Right kidney (tissue), 1 donor: ENCODE measurements at regions not wholly inside any gene's neighbourhood (a gene's known extent, or its start where the extent isn't known, plus 50 kb on each side); places are given as distances from the start of the nearest gene placed in this dataset.
"Not testable (repeated sequence)": the region's sequence is repeated elsewhere in the genome, so short reads cannot be mapped to it uniquely, and the experiment has no call there.

Experiments
- DNase-seq: peaks from one replicate; pipeline ENCODE4 v3.0.0-alpha.2; 2016

DNA sequence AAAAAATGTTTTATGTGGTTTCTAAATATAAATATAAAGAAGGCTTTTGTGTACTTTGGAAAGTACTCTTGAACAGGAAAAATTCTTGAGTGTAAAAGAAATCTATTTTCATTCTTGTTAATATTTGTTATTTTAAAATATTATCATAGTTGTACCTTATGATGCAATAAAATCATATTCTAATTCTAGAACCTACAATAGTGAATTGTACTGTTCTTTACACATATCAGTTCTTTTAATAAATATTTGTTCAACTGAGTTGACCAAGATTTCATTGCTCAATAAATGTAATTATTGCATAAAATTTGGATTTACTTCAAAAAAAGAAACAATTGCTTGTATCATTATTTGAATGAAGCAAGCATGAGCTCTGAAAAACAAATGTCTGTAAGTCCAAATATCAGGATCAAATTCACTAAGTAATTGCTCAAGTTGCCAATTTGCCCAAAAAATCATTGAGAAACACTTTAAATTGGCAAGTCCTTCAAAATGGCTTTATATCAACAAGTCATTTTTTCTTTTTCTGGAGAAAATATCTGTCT lies 191.6 kb upstream of the SLC16A7 start:
- no peak for DNase-seq

DNA sequence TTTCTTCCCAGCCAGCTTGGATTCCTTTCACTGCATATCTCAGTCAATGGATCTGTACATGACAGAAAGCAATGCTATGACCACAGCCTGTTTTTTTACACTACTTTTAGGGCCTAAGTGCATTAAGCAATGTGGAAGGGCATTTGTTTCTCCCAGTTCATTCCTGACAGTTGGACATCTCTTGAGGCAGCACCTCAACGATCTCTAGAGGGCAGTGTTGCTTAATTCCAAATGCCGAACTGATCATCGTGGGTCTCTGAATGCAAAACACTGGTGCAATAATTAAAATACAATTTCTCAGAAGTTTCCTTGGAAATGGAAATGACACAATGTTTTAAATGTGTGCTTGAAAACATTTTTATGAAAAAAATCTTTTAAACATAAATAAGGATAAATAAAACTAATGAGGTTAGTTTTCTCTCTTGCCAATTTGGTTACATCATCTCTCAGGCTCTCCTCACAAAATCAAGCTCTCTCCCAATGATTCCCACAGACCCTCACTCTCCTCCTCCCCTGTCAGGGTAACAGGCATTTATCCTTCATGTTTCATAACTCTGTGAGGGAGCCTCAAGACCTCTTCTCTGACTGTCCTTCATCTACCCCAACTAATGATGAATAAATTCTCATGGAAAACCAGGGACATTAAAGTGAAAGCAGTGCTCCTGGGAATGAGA lies 192.4 kb upstream of the SLC16A7 start:
- peak; percentile 9 for DNase-seq

DNA sequence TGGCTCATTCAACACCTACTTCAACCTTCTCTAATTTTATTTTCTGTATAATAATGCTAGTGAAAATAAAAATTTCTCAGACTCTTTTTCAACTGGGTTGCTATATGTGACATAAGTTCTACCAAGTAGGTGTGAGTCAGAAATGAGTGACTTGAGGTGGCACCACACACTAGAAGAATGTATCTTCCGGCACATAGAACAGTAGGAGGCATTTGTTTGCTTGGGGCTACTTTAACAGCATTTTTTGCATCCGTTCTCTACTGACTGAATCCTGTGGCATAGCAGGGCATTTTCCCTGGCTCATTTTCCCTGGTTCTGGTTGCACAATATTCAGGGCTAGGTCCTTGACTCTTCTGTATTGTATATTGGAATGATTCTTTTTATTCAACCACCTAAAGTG lies 194.0 kb upstream of the SLC16A7 start:
- DNase-seq = no peak

DNA sequence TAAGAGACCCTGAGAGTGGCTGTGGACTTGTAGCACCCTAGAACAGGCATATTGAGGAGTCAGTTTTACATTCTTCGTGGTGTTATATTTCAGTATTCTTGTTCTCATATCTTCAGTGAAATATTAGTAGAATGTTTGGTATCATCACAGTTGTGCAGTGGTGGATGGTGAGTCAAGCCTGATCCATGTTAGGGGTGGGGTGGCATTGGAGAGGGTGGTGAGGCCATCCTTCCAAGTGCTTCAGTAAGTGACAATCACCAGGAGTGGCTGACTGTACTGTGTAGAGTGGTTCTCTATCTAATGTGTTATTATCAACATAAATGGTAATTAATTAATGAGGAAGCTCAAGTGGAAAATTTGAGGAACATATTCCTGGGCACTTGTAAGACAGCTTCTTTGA lies 197.7 kb upstream of the SLC16A7 start:
- DNase-seq = no peak

DNA sequence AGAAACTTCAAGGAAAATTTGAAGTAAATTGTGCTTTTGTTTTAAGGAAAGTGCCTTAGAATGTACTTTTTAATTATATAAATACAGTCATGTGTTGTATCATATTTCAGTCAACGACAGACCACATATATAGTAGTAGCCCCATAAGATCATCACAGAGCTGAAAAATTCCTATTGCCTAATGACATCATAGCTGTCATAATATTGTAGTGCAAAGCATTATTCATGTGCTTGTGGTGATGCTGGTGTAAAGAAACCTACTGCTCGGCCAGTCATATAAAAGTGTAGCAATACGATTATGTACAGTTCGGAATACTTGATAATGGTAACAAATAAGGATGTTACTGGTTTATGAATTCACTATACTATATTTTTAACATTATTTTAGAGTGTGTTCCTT lies 198.9 kb upstream of the SLC16A7 start:
- no peak for DNase-seq

DNA sequence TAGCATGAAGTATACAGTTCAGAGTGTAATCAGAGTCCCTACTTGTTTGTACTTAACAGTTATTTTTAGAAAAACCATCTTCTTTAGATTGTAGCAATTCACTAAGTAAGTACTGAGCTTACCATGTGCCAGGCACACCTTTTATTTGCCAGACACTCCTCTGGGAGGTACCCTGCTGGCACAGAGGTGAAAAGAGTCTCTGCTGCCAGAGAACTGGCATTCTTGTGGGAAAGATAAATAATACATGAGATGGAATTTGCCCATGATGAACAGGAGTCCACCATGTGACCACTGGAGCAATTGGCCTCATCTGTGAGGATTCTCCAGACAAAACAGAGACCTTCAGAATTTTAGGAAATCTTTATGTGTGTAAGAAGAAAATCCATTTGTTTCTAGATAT lies 199.3 kb upstream of the SLC16A7 start:
- no peak for DNase-seq

DNA sequence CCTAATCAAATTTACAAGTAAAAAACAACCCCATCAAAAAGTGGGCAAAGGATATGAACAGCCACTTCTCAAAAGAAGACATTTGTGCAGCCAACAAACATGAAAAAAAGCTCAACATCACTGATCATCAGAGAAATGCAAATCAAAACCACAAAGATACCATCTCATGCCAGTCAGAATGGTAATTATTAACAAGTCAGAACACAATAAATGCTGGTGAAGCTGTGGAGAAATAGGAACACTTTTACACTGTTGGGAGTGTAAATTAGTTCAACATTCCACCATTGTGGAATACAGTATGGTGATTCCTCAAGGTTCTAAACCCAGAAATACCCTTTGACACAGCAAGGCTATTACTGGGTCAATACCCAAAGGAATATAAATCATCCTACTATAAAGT lies 200.5 kb upstream of the SLC16A7 start:
- not testable (repeated sequence) for DNase-seq

DNA sequence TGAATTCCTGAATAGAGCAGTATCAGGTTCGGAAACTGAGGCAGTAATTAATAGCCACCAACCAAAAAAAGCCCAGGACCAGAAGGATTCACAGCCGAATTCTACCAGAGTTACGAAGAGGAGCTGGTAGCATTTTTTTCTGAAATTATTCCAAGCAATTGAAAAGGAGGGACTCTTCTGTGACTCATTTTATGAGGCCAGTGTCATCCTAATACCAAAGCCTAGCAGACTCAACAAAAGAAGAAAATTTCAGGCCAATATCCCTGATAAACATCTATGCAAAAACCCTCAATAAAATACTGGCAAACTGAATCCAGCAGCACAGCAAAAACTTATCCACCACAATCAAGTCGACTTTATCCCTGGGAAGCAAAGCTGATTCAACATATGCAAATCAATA lies 202.3 kb upstream of the SLC16A7 start:
- no peak for DNase-seq

DNA sequence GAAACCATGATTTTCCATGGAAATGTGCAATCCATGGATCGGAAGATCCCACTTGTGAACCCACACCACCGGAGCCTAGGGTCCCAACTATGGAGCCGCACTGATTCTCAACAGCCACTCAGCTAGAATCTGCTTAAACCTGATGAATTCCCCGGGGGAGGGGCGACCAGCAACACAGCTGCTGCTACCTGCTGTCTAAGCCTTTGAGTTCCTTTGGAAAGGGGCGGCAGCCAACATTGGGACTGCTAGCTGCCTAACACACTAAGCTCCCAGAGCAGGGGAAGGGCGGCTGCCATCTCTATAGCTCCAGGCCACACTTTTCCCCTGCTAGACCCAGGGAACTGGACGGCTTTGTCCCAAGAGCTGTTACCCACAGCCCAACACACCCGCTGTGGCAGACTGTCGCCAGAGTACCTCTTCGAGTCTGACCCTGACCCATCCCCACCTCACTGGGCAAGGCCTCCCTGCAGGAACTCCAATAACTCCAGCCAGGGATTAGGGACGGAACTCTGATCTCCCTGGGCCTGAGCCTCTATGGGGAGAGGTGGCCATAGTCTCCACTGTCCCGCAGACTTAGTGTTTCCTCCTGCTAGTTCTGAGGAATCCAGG lies 205.8 kb upstream of the SLC16A7 start:
- DNase-seq = no peak

DNA sequence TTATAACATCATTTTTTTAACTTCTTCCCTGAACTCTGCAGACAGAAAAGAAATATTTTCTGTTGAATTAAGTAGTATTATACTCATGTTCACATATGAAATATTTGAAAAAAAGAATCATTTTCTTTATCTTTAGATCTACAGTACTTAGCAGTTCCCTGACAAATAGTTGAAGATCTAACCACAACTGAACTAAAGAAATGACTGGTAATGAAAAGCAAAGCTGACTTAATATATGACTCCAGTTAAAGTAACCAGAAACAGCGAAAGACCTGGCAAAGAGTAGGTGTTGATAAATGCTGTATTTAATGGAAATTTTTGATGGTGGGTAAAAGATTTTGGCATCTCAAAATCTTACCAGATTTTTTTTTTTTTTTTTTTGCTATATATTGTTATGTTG lies 207.1 kb upstream of the SLC16A7 start:
- no peak for DNase-seq

DNA sequence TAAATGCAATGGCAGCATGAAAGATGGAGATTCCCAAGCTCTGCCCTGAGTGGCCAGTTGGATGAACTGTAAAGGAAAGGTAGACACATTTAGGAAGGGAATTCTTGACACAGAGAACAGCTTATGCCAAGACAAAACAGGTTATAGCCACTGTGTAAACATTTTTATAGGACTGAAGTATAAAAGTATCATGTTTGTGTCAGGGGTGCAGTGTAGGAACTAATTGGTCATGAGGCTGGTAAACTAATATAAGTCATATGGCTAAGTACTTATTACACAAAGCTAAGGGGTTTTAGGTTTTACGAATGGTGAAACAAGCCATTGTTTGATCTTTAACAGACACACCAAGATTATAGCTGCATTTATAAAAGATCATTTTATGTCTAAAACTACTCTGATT lies 207.7 kb upstream of the SLC16A7 start:
- no peak for DNase-seq

DNA sequence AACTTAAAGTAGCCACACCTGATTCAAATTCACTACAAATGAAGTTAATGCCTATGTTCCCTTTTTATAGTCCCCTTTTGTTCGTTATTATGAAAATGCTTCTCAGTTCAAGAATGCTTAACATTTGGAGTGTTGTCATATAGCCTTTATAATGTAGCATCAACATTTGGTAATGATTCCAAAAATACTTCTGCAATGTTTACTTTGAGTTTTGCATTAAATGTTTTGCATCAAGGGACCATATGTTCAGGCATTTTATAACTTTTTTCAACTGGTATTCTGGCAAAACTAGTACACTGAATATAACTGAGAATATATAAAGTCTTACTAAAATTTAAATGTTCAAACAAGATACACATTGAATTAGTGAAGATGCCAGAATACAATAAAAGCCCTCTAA lies 209.6 kb upstream of the SLC16A7 start:
- DNase-seq = no peak

DNA sequence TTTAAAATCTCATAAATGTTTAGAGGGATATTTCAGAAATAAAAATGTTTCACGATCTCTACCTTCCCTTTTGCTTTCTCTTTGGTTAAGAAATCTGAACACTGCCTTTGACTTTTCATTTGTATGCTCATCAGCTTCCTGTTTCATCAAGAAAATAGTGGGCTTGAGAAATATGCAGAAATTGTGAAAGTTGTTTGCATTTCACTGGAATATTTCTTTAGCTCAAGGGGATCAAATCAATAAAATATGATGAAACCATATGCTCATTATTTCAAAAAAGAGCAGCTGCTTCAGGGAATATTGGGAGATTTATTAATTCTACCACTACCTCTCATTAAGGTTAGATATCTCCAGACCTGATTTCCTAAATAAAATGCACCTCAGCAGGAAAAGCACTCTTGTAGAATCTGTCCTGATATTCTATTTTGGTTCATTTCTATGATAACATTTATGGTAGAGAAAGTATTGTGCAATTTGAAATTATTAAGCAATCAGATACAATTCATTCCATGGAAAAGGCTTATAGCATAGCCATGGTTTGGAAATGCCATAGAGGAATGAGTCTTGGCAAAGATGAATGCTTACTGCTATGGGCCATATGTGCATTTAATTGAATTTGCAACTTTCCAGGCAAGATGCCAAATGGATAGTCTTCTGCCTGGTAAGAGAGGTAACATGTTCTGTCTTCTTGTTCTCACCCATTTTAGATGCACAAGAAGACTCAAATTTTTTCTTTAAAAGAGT lies 212.6 kb upstream of the SLC16A7 start:
- no peak for DNase-seq

DNA sequence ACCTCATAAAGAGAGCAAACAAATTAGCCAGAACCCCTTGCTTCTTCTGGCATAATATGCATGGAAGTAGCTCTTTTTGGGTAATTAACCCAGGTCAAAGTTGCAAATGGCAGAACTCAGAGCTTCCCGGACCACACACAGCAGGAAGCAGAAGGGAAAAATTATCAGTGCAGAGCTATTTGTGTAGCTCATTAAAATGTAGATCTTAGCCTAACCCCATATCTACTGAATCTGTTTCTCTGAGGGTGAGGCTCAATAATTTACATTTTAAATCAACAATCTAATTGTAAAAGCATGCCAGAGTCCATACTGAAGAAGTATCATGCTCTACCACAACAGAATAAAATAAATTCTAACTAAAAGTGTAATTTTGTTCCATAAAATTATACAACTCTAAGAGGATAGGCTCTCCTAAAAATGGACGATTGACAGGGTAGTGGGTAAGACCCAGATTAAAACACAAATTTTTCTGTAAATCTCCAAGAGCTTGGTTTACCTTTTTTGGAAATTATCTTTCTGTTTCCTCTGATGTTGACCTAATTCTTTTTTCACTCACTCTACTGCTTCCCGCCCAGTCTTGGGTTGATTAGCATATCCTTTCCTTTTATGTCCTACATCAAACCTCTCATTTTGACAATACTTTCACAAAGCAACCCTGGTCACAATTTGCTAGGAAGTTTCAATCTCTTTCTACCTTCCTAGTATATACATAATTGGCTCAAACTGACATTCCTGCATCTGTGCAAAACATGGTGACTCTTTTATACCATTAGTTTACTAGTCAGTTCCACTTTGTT lies 213.3 kb upstream of the SLC16A7 start:
- no peak for DNase-seq

DNA sequence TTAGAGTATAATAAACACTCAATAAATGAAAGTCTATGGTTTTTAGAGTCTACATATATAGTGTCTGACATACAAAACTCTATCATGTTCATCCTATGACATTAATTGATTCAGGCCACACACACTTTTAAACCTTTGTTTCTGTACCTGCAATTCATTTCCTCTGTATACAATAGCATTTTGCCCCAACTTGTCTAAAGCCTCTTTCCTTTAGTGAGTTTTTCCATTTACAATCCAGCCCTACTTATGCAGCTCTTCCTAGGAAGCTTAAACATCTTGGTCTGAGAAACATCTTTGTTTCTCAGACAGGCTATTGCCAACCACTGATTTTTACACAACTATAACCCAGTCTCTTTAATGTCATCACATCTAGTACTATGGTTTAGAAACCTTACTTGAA lies 214.7 kb upstream of the SLC16A7 start:
- DNase-seq = no peak

DNA sequence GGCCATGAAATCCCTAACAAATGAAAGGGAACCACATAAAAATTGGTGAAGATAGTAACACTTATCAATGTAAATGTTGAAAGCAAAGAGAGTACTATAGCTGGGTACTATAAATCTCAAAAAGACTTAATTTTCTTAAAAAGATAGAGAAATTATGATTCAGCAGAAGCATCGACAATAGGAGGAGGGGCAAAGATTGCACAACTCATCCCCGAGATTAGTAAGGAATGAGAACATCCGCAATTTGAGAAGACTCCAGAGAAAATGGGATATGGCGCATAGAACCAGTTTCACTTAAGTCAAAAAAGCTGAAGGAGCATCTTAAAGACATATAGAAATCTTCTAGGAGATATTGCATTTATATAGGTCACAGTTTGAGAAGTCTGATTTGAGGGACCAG lies 220.2 kb upstream of the SLC16A7 start:
- no peak for DNase-seq

DNA sequence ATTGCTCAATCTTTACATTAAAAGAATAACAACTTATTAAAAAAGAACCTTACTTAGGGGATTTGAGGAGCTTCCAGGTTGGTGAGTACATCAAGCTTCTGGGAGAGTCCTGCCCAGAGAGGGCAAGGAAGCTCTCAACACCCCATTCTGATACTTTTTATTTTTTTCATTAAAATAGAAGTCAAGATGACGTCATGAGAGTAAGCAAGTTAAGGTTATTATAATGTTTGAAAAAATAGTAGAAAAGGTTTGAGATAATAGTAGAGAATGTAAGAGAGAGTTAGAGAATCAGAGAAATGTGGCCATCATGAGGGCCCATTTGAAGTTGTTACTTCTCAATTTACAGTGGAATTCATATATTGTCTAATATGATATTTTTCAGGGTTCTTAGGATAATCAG lies 221.0 kb upstream of the SLC16A7 start:
- no peak for DNase-seq

DNA sequence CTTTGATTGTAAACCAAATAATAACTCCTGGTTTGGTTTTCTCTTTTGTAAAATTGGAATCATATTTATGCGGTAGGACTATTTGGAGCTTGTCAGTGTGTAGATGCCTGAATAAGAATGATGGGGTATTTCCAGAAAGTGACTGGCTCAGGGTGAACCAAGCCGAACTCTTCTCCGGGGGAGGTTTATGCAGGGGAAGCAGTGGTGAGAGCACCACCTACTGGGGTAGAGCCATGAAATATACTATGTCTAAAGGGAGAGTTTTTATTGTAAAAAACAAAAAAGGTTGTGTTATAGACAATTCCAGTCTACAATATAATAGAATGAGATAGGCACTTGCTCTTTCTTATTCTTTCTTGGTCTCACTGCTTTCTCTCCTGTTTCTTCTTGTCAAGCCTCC lies 222.9 kb upstream of the SLC16A7 start:
- DNase-seq = no peak

DNA sequence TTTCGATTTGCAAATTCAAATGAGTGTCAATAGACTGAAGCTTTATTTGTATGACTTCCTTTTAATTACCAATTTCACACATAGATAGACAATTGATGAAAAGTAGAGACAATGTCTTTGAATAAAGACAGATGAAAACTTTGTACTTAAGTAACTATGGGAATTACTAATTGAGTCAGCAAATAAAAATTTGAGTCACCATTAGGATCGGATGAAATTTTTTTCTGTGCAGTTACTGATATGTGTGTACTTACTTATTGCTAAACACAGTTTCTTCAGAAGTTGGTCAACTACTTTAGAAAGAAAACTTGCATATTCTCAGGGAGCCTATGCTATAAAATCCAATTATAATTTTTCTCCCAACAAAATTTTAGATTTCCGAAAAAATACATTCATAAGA lies 224.9 kb upstream of the SLC16A7 start:
- no peak for DNase-seq

DNA sequence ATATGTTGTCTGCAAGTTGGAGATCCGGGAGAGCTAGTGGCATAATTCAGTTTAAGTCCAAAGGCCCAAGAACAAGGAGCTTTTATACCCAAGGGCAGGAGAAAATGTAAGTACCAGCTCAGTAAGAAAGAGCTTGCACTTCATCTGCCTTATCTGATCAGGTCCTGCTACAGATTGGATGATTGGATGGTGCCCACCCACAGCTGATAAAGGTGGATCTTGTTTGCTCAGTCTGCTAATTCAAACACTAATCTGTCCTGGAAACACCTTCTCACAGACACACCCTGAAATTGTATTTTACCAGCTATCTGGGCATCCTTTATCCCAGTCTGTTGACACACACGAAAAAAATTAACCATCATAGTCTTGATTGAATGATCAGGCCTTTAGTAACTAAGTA lies 230.7 kb upstream of the SLC16A7 start:
- no peak for DNase-seq

DNA sequence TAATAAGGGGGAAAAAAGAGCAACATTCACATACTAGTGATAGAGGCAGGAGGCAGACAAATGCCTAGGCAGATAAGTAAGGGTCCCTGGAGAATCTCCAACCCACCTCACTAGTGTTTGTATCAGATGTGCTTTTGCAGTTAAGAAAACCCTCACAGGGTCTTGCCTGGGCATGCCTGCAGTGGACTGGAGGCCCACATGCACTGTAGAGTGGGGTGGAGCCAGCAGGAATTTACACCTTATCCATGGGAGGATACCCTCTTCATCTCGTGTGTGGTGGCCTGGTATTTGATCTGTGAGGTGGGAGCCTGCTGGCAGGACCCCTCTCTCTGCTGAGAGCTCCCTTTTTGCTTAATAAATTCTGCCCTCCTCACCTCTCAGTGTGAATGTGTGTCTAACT lies 238.0 kb upstream of the SLC16A7 start:
- DNase-seq = no peak

DNA sequence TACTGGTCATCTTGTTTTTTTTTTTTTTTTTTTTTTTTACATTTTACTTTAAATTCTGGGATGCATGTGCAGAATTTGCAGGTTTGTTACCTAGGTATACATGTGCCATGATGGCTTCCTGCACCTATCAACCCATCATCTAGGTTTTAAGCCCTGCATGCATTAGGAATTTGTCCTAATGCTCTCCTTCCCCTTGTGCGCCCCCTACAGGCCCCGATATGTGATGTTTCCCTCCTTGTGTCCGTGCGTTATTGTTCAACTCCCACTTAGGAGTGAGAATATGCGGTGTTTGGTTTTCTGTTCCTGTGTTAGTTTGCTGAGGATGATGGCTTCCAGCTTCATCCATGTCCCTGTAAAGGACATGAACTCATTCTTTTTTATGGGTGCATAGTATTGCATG lies 249.6 kb upstream of the SLC16A7 start:
- not testable (repeated sequence) for DNase-seq

DNA sequence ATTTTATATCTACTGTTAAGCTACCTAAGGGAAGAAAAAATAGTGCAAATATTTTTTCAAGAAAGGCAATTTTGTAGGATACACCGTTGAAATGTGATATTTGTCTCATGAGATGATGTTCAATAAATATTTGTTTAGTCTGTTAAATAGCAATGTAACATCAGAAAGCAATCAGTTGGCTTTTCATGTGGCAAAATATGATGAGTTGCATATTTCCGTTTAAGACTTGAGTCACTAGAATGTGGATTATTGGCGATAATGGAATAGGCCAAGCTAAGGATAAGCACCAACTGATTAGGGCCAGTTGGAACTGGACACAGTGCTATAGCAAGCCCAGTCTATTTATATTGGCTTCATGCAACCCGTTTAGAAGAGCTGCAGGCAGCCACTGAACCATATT lies 250.4 kb upstream of the SLC16A7 start:
- no peak for DNase-seq
